T-helper 2 cell treated with Interferon-gamma antibody and Interleukin-4, amounts not matched to agents 5 μg/mL and 100 μg/mL, for 36 hours (primary cell): ENCODE measurements at regions not wholly inside any gene's neighbourhood (a gene's known extent, or its start where the extent isn't known, plus 50 kb on each side); places are given as distances from the start of the nearest gene placed in this dataset.

Experiments
- DNase-seq: peaks from one replicate; pipeline ENCODE4 v3.0.0; 2021; ENCODE audit warnings: low spot score
- H3K27ac Mint-ChIP-seq: one replicate; pipeline ENCODE4 v1.8.0; 2021; ENCODE audit warnings: mild to moderate bottlenecking, mixed read lengths
- H3K27me3 Mint-ChIP-seq: one replicate; pipeline ENCODE4 v1.8.0; 2021; ENCODE audit warnings: low read depth, mixed read lengths
- H3K36me3 Mint-ChIP-seq: one replicate; pipeline ENCODE4 v1.8.0; 2021; ENCODE audit warnings: low read depth, mixed read lengths
- H3K4me1 Mint-ChIP-seq: one replicate; pipeline ENCODE4 v1.8.0; 2021; ENCODE audit warnings: low read depth, mixed read lengths
- H3K4me3 Mint-ChIP-seq: one replicate; pipeline ENCODE4 v1.8.0; 2022; ENCODE audit warnings: mild to moderate bottlenecking, moderate library complexity, mixed read lengths
- H3K9me3 Mint-ChIP-seq: one replicate; pipeline ENCODE4 v1.8.0; 2021; ENCODE audit warnings: mixed read lengths

DNA sequence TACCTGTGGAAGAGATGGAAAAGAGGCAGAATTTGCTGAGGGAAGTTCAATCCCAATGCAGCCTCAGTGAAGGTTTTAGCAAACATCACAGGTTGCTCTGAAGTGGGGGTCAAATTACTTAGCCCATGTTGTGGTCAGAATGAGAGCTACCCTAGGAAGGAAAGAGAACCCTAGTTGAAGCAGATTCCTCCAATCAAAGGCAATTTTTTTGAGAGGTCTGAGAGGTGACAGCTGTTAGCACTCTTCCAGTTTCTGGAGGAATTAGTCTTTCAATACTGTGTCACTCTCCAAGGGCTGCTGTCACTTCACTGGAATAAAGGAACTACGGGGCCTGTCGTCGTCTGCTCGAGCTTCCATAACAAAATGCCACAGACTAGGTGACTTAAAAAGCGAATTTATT, 584.2 kb upstream of the DPPA4 start:
- no peak for DNase-seq
- Mint-ChIP-seq H3K4me3 (no peak overlapping the region), H3K27ac (no peak overlapping the region), H3K36me3 (no peaks in the 10 kb centered on the region), H3K4me1 (no peaks in the 10 kb centered on the region), H3K9me3 (no peaks in the 10 kb centered on the region), H3K27me3 (no peaks in the 10 kb centered on the region)

DNA sequence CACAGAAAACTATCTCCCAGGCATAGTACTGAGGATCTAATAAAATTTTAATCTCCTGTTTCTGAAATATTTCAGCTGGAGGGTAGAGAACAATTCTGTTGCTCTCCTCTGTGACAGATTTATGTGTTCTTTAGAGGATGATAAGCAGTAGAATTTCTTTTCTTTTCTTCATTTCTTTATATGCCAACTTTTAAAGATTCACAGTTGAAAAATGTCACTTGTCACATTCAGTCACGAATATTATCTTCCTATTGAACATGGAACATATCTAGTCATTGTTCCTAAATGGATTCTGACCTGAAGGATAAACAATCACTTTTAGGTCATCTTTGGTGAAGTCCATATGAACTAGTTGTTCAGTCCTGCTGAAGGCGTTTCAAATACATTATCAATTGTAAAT, 585.5 kb upstream of the DPPA4 start:
- Mint-ChIP-seq H3K4me1 (no peaks in the 10 kb centered on the region), H3K27ac (no peak overlapping the region), H3K27me3 (no peaks in the 10 kb centered on the region), H3K4me3 (no peak overlapping the region), H3K36me3 (no peaks in the 10 kb centered on the region), H3K9me3 (no peaks in the 10 kb centered on the region)
- DNase-seq = no peak

DNA sequence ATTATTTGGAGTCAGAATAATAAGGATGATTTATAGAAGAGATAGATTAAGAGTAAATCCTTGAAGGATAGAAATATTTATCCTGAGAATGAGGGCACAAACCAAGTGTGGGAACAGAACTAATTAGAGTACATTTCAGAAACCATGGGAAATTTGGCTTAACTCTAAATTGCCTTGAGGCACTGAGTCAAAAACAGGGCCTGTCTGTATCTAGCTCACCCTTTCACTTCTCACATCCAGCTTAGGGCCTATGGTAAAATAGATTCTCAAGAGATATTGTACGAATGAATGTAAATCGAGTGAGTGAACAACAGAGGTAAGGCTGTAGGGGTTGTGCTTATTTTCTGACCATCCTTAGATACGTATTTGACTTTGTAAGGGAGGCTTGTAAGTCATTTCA, 586.1 kb upstream of the DPPA4 start:
- H3K4me3 Mint-ChIP-seq = no peak overlapping the region
- no peaks in the 10 kb centered on the region for H3K9me3 Mint-ChIP-seq
- H3K4me1 Mint-ChIP-seq = no peaks in the 10 kb centered on the region
- no peaks in the 10 kb centered on the region for H3K36me3 Mint-ChIP-seq
- DNase-seq = no peak
- no peak overlapping the region for H3K27ac Mint-ChIP-seq
- no peaks in the 10 kb centered on the region for H3K27me3 Mint-ChIP-seq

DNA sequence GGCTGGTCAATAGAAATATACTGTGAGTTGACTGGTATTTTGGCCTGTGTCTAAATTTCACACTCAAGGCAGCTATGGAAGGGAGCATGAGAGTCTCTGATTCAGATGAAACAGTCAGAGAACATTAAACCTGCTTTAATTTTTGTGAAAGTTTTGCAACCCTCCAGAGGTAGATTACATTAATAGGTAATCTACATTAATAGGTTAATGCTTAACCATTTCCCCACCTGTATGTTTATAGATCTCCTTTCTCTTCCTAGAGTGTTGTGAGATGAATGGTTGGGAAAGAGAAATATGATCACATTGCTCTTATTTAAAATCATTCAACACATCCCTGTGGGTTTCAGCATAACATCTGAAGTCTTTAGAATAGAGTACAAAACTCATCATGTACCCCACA, 586.9 kb upstream of the DPPA4 start:
- no peak overlapping the region for H3K4me3 Mint-ChIP-seq
- H3K27ac Mint-ChIP-seq = no peak overlapping the region
- no peak for DNase-seq
- H3K27me3 Mint-ChIP-seq = no peaks in the 10 kb centered on the region
- H3K36me3 Mint-ChIP-seq = no peaks in the 10 kb centered on the region
- H3K9me3 Mint-ChIP-seq = no peaks in the 10 kb centered on the region
- H3K4me1 Mint-ChIP-seq = no peaks in the 10 kb centered on the region

DNA sequence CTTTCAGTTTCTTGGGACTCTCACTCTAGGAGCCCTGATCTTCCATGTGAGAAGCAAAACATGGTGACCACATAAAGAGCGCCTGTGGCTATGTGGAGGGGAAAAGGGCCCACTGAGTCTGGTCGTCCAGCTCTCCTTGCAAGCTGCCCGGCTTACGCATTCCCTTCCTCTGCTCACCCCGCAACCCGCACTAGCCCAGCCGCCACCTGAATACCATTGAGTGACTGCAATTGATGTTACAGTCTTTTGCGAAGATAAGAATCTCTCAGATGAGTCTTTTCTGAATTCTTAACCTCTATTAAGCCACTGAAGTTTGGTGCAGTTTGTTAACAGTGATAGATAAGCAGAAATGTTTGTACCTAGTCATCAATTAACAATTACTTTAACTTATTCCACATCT, 589.0 kb upstream of the DPPA4 start:
- no peak for DNase-seq
- Mint-ChIP-seq H3K4me1 (no peaks in the 10 kb centered on the region), H3K9me3 (no peaks in the 10 kb centered on the region), H3K4me3 (no peak overlapping the region), H3K36me3 (no peaks in the 10 kb centered on the region), H3K27me3 (no peaks in the 10 kb centered on the region), H3K27ac (no peak overlapping the region)

DNA sequence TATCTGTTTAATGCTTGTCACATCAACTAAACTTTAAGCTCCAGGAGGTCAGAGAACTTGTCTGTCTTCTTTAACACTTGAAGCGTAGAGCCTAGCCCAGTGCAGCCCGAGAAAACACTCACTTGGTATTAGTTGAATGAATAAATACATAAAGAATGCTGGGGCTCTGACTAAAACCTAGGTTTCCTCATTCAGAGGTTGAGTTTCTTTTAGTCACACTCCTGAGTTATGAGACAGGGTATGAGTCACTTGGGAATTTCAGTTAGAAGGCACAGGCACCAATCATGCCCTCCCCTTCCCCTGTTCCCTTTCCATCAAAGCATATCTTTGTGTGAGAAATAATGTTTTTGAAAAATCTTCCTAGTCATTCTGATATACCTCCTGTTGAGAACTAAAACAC, 589.8 kb upstream of the DPPA4 start:
- Mint-ChIP-seq H3K4me3 (no peak overlapping the region), H3K4me1 (no peaks in the 10 kb centered on the region), H3K27ac (no peak overlapping the region), H3K36me3 (no peaks in the 10 kb centered on the region), H3K27me3 (no peaks in the 10 kb centered on the region), H3K9me3 (no peaks in the 10 kb centered on the region)
- no peak for DNase-seq

DNA sequence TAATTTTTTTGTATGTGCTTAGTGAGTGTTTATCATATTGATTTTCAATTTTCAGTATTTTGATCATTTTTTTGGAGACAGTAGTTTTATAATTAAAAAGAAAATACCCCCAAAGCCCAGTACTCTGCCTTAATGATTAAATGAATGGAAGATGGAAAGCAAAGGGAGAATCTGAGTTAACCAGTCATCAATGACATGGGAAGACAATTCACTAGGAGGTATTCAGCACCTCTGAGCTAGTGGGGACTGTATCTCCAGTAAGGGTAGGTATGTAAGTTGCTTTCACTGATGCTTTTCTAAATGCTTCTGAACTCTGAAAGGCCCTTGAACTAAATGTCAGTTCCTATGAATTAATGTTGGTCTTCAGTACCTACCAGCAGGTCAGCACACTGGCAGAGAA, 590.4 kb upstream of the DPPA4 start:
- no peak overlapping the region for H3K4me3 Mint-ChIP-seq
- H3K9me3 Mint-ChIP-seq = no peaks in the 10 kb centered on the region
- no peak overlapping the region for H3K27ac Mint-ChIP-seq
- no peaks in the 10 kb centered on the region for H3K36me3 Mint-ChIP-seq
- DNase-seq = no peak
- H3K27me3 Mint-ChIP-seq = no peaks in the 10 kb centered on the region
- no peaks in the 10 kb centered on the region for H3K4me1 Mint-ChIP-seq

DNA sequence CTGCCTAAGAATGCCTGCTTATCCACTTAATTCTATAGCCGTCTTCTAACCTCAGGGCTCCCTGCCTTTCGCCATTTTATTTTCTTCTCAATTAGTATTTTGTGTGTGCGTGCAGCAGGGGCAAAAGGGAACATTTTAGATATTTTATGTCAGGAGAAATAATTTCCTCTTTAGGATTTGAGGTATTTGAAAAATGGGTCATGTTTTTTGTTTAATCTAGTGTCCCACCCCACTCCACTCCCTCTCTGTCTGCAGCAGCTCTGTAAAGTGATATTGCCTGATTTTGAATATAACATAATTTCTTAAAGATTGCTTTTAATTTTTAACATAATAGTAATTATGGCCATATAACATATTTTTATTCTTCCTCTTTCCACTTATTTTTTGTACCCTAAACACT, 593.2 kb upstream of the DPPA4 start:
- no peak overlapping the region for H3K27ac Mint-ChIP-seq
- no peaks in the 10 kb centered on the region for H3K4me1 Mint-ChIP-seq
- H3K4me3 Mint-ChIP-seq = no peak overlapping the region
- no peak for DNase-seq
- H3K9me3 Mint-ChIP-seq = no peaks in the 10 kb centered on the region
- H3K36me3 Mint-ChIP-seq = no peaks in the 10 kb centered on the region
- H3K27me3 Mint-ChIP-seq = no peaks in the 10 kb centered on the region

DNA sequence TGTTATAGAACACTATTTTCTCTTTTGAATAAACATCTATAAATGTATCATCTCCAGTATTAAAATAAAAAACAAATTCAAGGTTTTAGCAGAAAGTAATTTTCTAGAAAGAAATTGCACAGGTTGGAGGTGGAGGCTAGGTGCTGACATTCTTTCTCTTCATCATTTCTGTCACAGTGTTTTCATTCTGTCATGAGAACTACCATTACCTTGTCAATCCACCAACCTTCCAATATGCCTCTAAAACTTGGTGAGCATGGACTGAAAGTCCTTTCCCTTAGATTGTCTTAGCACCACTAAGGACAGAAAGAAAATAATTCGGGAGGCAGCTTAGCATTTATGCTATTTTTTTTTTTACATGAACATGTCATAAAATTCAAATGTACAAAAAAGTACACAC, 596.2 kb upstream of the DPPA4 start:
- Mint-ChIP-seq H3K36me3 (no peaks in the 10 kb centered on the region), H3K9me3 (no peaks in the 10 kb centered on the region), H3K4me1 (no peaks in the 10 kb centered on the region), H3K4me3 (no peak overlapping the region), H3K27ac (no peak overlapping the region), H3K27me3 (no peaks in the 10 kb centered on the region)
- no peak for DNase-seq

DNA sequence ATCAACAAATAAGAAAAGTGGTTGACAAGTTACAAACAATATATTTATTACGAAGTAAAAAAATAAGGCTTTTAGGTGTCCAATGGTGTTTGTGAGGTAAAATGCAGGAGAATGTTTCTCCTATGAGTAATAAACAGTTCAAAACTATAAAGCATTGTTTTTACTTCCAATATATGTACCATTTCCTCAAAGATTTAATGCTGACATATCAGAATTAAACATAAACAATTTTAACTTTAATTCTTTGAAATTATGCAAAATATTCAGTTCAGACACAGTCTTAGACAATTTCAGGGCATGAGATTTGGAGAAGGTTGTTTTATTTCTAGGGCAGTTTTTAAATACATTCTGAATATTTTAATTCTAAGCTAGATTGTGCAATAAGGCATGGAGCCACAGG, 602.5 kb upstream of the DPPA4 start:
- H3K9me3 Mint-ChIP-seq = no peaks in the 10 kb centered on the region
- no peaks in the 10 kb centered on the region for H3K36me3 Mint-ChIP-seq
- no peaks in the 10 kb centered on the region for H3K4me1 Mint-ChIP-seq
- no peaks in the 10 kb centered on the region for H3K27me3 Mint-ChIP-seq
- H3K4me3 Mint-ChIP-seq = no peak overlapping the region
- H3K27ac Mint-ChIP-seq = no peak overlapping the region
- DNase-seq = no peak

DNA sequence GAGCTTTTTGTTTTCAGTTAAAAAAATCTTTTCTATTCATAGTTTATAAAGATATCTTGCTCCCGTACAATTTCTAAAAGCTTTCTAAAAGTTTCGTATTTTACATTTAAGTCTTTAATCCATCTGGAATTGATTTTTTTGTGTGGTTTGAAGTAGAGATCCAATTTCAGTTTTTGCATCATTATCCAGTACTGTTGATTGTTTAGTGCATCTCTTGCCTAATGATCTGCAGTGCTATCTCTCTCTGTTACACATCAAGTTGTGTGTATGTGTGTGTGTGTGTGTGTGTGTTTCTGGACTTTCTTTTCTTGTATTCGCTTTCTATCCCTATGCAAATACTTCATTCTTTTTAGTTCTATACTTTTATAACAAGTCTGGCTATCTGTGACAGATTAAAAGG, 605.8 kb upstream of the DPPA4 start:
- Mint-ChIP-seq H3K27ac (no peak overlapping the region), H3K9me3 (no peaks in the 10 kb centered on the region), H3K36me3 (no peaks in the 10 kb centered on the region), H3K4me1 (no peaks in the 10 kb centered on the region), H3K27me3 (no peaks in the 10 kb centered on the region), H3K4me3 (no peak overlapping the region)
- DNase-seq = no peak

DNA sequence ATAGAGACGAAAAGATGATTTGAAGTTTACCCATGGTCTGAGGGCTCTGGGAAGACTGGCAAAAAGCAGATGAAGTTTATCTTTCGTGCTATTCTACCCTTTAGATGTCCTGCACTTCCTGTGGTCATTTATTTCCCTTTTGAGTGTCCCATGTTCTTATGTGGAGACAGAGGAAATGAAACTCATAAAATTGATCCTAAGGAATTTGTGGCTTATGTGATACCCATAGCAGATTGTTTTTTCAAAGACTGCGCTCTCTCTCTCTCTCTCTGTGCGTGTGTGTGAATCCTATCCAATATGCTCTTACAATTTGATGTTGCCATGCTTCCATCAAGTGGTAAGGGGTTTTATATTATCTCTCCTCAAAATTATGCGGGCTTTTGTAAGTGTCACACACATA, 607.5 kb upstream of the DPPA4 start:
- Mint-ChIP-seq H3K36me3 (no peaks in the 10 kb centered on the region), H3K27ac (no peak overlapping the region), H3K27me3 (no peaks in the 10 kb centered on the region), H3K9me3 (no peaks in the 10 kb centered on the region), H3K4me1 (no peaks in the 10 kb centered on the region), H3K4me3 (no peak overlapping the region)
- DNase-seq = no peak

DNA sequence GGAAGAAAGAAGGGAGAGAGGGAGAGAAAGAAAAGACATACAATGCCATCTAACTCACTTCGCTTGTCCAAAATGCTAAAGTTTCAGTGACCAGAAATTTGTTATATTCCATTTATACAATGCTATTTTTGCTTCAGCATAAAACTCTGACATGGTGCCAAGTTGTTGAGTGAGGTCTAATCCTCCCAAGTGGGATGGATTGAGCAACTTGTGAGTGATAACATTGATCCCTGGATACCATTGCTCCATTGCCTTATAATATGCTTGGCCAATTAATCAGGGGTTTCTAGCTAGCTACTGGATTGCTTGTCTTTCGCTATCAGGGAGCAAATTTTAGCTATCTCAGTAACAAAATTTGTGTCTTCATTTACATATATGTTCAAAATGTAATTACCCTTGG, 615.6 kb upstream of the DPPA4 start:
- H3K4me1 Mint-ChIP-seq = no peaks in the 10 kb centered on the region
- no peaks in the 10 kb centered on the region for H3K9me3 Mint-ChIP-seq
- no peak overlapping the region for H3K4me3 Mint-ChIP-seq
- H3K27me3 Mint-ChIP-seq = no peaks in the 10 kb centered on the region
- no peaks in the 10 kb centered on the region for H3K36me3 Mint-ChIP-seq
- DNase-seq = no peak
- no peak overlapping the region for H3K27ac Mint-ChIP-seq

DNA sequence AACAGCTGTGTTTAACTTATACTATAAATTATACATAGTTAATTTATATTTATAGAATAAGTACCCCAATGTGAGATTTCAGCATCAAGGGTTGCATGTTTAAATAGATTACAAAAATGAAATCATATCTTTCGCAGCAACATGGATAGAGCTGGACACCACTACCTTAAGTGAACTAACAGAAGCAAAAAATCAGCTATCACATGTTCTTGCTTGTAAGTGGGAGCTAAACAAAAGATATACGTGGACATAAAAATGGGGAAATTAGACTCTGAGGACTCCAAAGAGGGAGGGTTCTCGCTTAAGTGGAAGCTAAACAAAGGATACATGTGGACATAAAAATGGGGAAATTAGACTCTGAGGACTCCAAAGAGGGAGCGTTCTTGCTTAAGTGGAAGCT, 626.5 kb upstream of the DPPA4 start:
- H3K27me3 Mint-ChIP-seq = no peaks in the 10 kb centered on the region
- no peaks in the 10 kb centered on the region for H3K9me3 Mint-ChIP-seq
- H3K4me3 Mint-ChIP-seq = no peak overlapping the region
- no peaks in the 10 kb centered on the region for H3K4me1 Mint-ChIP-seq
- no peak for DNase-seq
- H3K27ac Mint-ChIP-seq = no peak overlapping the region
- H3K36me3 Mint-ChIP-seq = no peaks in the 10 kb centered on the region

DNA sequence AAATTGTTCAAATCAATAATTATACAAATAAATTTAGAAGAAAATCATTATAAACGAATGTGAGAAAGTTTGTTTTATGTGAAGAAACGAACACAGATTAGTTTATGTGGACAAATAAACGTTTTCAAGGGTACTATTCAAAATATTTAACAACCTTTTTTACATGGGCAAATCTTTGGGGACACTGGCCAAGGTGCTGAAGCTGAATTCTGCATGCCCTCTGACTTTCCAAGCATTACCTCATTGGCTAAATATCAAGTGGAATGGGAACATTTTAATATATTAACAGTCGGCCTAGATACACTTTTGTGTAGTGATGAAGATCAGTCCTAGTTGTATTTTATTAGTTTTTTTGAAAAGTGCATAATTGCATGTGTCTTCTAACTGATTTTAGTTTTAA, 636.4 kb upstream of the DPPA4 start:
- DNase-seq = no peak
- Mint-ChIP-seq H3K9me3 (no peaks in the 10 kb centered on the region), H3K4me1 (no peaks in the 10 kb centered on the region), H3K36me3 (no peaks in the 10 kb centered on the region), H3K27ac (no peak overlapping the region), H3K4me3 (no peak overlapping the region), H3K27me3 (no peaks in the 10 kb centered on the region)

DNA sequence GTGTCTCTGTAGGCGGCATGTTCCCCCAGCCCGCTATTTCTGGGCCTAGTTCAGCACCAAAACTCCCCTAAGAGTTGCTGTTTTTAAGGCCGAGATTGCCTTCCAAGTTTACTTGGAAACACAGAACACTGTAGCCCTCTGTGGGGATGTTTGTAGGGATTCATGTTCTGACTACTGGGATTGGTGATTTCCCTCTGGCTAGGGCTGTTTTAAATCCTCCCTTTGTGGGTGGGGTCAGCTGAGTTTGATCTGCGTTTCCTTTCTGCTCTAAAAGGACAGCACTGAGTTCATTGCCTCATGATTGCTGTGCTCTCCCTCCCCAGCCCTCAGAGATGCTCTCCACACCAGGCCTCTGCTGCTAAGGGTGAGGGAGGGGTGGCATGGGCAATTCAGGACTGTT, 640.6 kb upstream of the DPPA4 start:
- Mint-ChIP-seq H3K27me3 (no peaks in the 10 kb centered on the region), H3K27ac (no peak overlapping the region), H3K4me3 (no peak overlapping the region), H3K36me3 (no peaks in the 10 kb centered on the region), H3K4me1 (no peaks in the 10 kb centered on the region), H3K9me3 (no peaks in the 10 kb centered on the region)
- no peak for DNase-seq
